GM12878 (cell line): ENCODE measurements at regions not wholly inside any gene's neighbourhood (a gene's known extent, or its start where the extent isn't known, plus 50 kb on each side); places are given as distances from the start of the nearest gene placed in this dataset.

Source experiments
- ATAC-seq: fragments of 200-7000 bp; cut with Tn5 transposase; 3 replicates; pipeline ENCODE4 v1.9.1; 2020; ENCODE audit warnings: mild to moderate bottlenecking, moderate library complexity
- BruUV-seq: library from RNA; stranded (reverse); fragments of 400-500 nt; replicated peaks from 2 replicates; lab custom pipeline; 2021; lab: Mats Ljungman, UMichigan
- CTCF ChIA-PET: fragments of 300-600 bp; sonication (Branson Sonifier 250); formaldehyde crosslinking; extraction: SDS; loops from one replicate; lab custom pipeline; 2021; ENCODE audit warnings: inconsistent platforms; lab: Yijun Ruan, JAX
- POLR2A ChIA-PET: fragments of 350-600 bp; formaldehyde crosslinking; extraction: SDS; loops from one replicate; lab custom pipeline; 2021; ENCODE audit warnings: inconsistent platforms; lab: Charles Lee
- RAD21 ChIA-PET: fragments of 300-600 bp; sonication (Branson Sonifier 250); formaldehyde crosslinking; loops from one replicate; lab custom pipeline; 2023; ENCODE audit warnings: antibody characterized with exemption; ENCODE audit not compliant: unreplicated experiment; lab: Charles Lee
- SMC1A ChIA-PET: fragments of 300-600 bp; sonication (Branson Sonifier 250); formaldehyde crosslinking; loops from one replicate; lab custom pipeline; 2023; ENCODE audit not compliant: unreplicated experiment, uncharacterized antibody; lab: Charles Lee
- DNase-seq: peaks from one replicate; pipeline ENCODE4 v3.0.0-alpha.2; 2011; ENCODE audit warnings: low read depth, low spot score
- FAIRE-seq: peaks from 3 replicates; lab custom pipeline; 2011; peaks lifted over from hg19 to GRCh38; lab: Jason Lieb, UNC
- H2AFZ ChIP-seq: 2 replicates; pipeline ENCODE4 v1.6.0; 2011; ENCODE audit warnings: low read depth, low read length, control low read depth; ENCODE audit not compliant: control insufficient read depth
- H3K27ac ChIP-seq: 2 replicates; pipeline ENCODE4 v1.5.1; 2011; ENCODE audit warnings: control low read depth; ENCODE audit not compliant: control insufficient read depth, insufficient read depth
- H3K27me3 ChIP-seq, 2 experiments: replicated peaks in 1 of 2; 2 replicates each; pipeline versions ENCODE4 v1.6.0 to v1.6.1; 2011; ENCODE audit warnings: low read length in 1 of 2; ENCODE audit not compliant: control insufficient read depth in 2 of 2, insufficient read depth in 2 of 2
- H3K36me3 ChIP-seq, 2 experiments: 2 replicates each; pipeline ENCODE4 v1.5.1; 2011; ENCODE audit warnings: low read length in 1 of 2; ENCODE audit not compliant: control insufficient read depth in 2 of 2, insufficient read depth in 2 of 2
- H3K4me1 ChIP-seq: 2 replicates; pipeline ENCODE4 v1.6.1; 2011; ENCODE audit warnings: mild to moderate bottlenecking, low read length, moderate library complexity, mixed read lengths; ENCODE audit not compliant: control insufficient read depth, insufficient read depth
- H3K4me2 ChIP-seq: 2 replicates; pipeline ENCODE4 v1.6.0; 2011; ENCODE audit warnings: control low read depth; ENCODE audit not compliant: control insufficient read depth, insufficient read depth
- H3K4me3 ChIP-seq: fragments of 200-600 bp; sonication (generic); 2 replicates; pipeline ENCODE4 v1.5.1; 2016
- H3K79me2 ChIP-seq: 2 replicates; pipeline ENCODE4 v1.6.0; 2011; ENCODE audit warnings: low read length; ENCODE audit not compliant: control insufficient read depth, insufficient read depth
- H3K9ac ChIP-seq: 2 replicates; pipeline ENCODE4 v1.8.0; 2011; ENCODE audit warnings: low read length, control low read depth, mixed read lengths; ENCODE audit not compliant: control insufficient read depth, insufficient read depth
- H3K9me3 ChIP-seq: replicated peaks from 3 replicates; pipeline ENCODE4 v1.5.1; 2011; ENCODE audit warnings: mild to moderate bottlenecking, low read length; ENCODE audit not compliant: control insufficient read depth, insufficient read depth
- H4K20me1 ChIP-seq: 2 replicates; pipeline ENCODE4 v1.6.0; 2011; ENCODE audit not compliant: control insufficient read depth, insufficient read depth
- BHLHE40 ChIP-seq, 2 experiments: fragments of 450-650 bp in 1 of 2; IDR thresholded peaks; 2 replicates each; pipeline ENCODE4 v1.6.1; 2011 to 2017; ENCODE audit warnings: low read depth in 2 of 2, borderline replicate concordance in 1 of 2, improper control_type of control experiment in 1 of 2, low read length in 1 of 2, mild to moderate bottlenecking in 1 of 2
- EZH2 ChIP-seq: IDR thresholded peaks from 2 replicates; pipeline ENCODE4 v1.6.1; 2012; ENCODE audit warnings: low read depth, mild to moderate bottlenecking, control low read depth, inconsistent platforms, low read length, borderline replicate concordance; ENCODE audit not compliant: control insufficient read depth
- HDAC6 ChIP-seq: fragments of 200-600 bp; sonication (generic); IDR thresholded peaks from one replicate; pipeline ENCODE4 v1.8.0; 2017; ENCODE audit warnings: antibody characterized with exemption; ENCODE audit not compliant: unreplicated experiment
- KDM1A ChIP-seq: fragments of 200-600 bp; sonication (generic); IDR thresholded peaks from 2 replicates; pipeline ENCODE4 v1.6.1; 2016; ENCODE audit warnings: borderline replicate concordance
- LARP7 ChIP-seq: fragments of 450-650 bp; IDR thresholded peaks from 2 replicates; pipeline ENCODE4 v1.6.1; 2017; ENCODE audit warnings: mild to moderate bottlenecking
- PKNOX1 ChIP-seq: fragments of 450-650 bp; IDR thresholded peaks from 2 replicates; pipeline ENCODE4 v1.6.1; 2016; ENCODE audit warnings: mild to moderate bottlenecking
- RFX5 ChIP-seq: IDR thresholded peaks from 2 replicates; pipeline ENCODE4 v1.6.1; 2011; ENCODE audit warnings: low read depth, low read length, improper control_type of control experiment
- TAF1 ChIP-seq: IDR thresholded peaks from 2 replicates; pipeline ENCODE4 v1.6.1; 2011; ENCODE audit warnings: mild to moderate bottlenecking, low read depth, low read length, borderline replicate concordance
- TCF12 ChIP-seq: IDR thresholded peaks from 2 replicates; pipeline ENCODE4 v1.6.1; 2011; ENCODE audit warnings: low read depth, mild to moderate bottlenecking, low read length
- YY1 ChIP-seq: IDR thresholded peaks from 2 replicates; pipeline ENCODE4 v1.6.1; 2011; ENCODE audit warnings: low read depth, mild to moderate bottlenecking, low read length
- ZNF24 ChIP-seq: fragments of 450-650 bp; IDR thresholded peaks from 2 replicates; pipeline ENCODE4 v1.6.1; 2017; ENCODE audit warnings: antibody characterized with exemption, mild to moderate bottlenecking
- WGBS: methylation state at CpG from one replicate; pipeline ENCODE4 v1.1.6; 2016; ENCODE audit warnings: low lambda C conversion rate; ENCODE audit not compliant: insufficient replicate concordance, insufficient coverage; ENCODE audit errors: missing lambda C conversion rate; 5-methylcytosine and 5-hydroxymethylcytosine counted together
- in situ Hi-C: fragments of 300-500 bp; cut with MboI; formaldehyde crosslinking; loops from 9 replicates; pipeline ENCODE4 v1.14.3; 2018; ENCODE audit warnings: mixed read lengths
- intact Hi-C: fragments of 100-400 bp; cut with micrococcal nuclease; formaldehyde crosslinking; loops from one replicate; pipeline ENCODE4 v1.14.2; 2022; ENCODE audit not compliant: unreplicated experiment
- TF ChIP-seq, protein P1 (sequence below): fragments of 450-650 bp; formaldehyde crosslinking; IDR thresholded peaks from 2 replicates; pipeline ENCODE4 v1.4.0; 2020; ENCODE audit warnings: mild to moderate bottlenecking, moderate library complexity
- TF ChIP-seq, protein P2 (sequence below): fragments of 450-650 bp; IDR thresholded peaks from 2 replicates; pipeline ENCODE4 v1.6.1; 2016; ENCODE audit warnings: mild to moderate bottlenecking
- TF ChIP-seq, protein P3 (sequence below): fragments of 450-650 bp; formaldehyde crosslinking; IDR thresholded peaks from 2 replicates; pipeline ENCODE4 v1.5.0; 2022; ENCODE audit warnings: mild to moderate bottlenecking, missing genetic modification characterization

DNA sequence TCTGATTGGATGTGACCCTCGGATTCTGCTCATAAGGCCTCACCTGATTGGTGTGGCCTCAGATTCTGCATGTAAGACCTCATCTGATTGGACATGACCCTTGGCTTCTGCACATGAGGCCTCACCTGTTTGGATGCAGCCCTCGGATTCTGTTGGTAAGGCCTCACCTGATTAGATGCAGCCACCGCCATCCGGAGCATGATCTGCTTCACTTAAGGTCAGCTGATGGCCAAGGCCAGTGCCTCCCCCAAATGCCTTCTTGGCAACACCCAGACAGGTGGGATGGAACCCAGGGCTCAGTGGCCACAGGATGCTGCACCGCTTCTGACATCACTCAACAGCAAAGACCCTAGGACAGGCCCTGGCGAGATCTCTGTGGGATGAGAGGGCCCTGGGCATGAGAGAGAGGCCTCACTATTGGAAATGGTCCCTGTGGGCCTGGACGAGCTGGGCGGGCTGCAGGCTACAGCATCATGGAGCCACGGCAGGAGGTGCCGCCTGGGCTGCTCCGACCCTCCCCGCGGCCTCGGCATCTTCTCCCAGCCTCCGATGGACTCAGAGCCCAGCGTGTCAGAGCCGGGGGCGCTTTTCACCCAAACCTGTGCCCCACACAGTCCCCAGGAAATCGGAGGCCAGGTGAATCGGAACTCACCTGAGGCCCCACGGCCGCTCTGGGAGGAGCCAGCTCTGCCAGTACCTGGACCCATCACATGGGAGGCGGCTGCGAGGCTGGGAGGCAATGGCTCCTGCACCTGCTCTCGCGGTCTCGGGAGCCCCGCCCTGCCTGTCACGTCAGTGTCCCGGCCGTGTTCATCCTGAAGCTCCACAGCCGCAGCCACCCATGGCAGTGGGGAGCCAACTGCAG lies 60.9 kb upstream of the ZNF469 start:
- Histone ChIP-seq H3K36me3 (no peaks in the 10 kb centered on the region), H3K4me1 (no peaks in the 10 kb centered on the region), H3K9ac (no peak overlapping the region), H3K79me2 (no peaks in the 10 kb centered on the region), H3K27ac (no peak overlapping the region), H3K4me3 (no peak overlapping the region), H4K20me1 (no peaks in the 10 kb centered on the region), H2AFZ (no peak overlapping the region), H3K9me3 (no peaks in the 10 kb centered on the region; the same call in 2 of the 3 replicates), H3K4me2 (no peak overlapping the region), H3K27me3 (no peaks in the 10 kb centered on the region)
- POLR2A ChIA-PET = no interaction called here
- DNase-seq = no peak
- CTCF ChIA-PET = no interaction called here
- WGBS = 57% methylated on average over 32 of the region's 32 CpGs
- RAD21 ChIA-PET = no interaction called here
- FAIRE-seq = no peak
- SMC1A ChIA-PET = no interaction called here
- intact Hi-C loops (no loop called here), in situ Hi-C loops (no loop called here)
- ATAC-seq = no peak
- BruUV-seq = no TSS peak
- TF ChIP-seq, protein P1, sequence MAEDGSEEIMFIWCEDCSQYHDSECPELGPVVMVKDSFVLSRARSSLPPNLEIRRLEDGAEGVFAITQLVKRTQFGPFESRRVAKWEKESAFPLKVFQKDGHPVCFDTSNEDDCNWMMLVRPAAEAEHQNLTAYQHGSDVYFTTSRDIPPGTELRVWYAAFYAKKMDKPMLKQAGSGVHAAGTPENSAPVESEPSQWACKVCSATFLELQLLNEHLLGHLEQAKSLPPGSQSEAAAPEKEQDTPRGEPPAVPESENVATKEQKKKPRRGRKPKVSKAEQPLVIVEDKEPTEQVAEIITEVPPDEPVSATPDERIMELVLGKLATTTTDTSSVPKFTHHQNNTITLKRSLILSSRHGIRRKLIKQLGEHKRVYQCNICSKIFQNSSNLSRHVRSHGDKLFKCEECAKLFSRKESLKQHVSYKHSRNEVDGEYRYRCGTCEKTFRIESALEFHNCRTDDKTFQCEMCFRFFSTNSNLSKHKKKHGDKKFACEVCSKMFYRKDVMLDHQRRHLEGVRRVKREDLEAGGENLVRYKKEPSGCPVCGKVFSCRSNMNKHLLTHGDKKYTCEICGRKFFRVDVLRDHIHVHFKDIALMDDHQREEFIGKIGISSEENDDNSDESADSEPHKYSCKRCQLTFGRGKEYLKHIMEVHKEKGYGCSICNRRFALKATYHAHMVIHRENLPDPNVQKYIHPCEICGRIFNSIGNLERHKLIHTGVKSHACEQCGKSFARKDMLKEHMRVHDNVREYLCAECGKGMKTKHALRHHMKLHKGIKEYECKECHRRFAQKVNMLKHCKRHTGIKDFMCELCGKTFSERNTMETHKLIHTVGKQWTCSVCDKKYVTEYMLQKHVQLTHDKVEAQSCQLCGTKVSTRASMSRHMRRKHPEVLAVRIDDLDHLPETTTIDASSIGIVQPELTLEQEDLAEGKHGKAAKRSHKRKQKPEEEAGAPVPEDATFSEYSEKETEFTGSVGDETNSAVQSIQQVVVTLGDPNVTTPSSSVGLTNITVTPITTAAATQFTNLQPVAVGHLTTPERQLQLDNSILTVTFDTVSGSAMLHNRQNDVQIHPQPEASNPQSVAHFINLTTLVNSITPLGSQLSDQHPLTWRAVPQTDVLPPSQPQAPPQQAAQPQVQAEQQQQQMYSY (CRISPR knock-in tag) = no peak
- TF ChIP-seq EZH2 (no peak), TCF12 (no peak), BHLHE40 (IDR thresholded peaks at IDR 0.05; ENCODE audit: borderline replicate concordance in 1 of 2, low read depth in 2 of 2, low read length in 1 of 2) (no peak), PKNOX1 (no peak), LARP7 (no peak), KDM1A (no peak), RFX5 (no peak), YY1 (no peak), ZNF24 (no peak), HDAC6 (no peak), TAF1 (no peak)
- TF ChIP-seq, protein P2, sequence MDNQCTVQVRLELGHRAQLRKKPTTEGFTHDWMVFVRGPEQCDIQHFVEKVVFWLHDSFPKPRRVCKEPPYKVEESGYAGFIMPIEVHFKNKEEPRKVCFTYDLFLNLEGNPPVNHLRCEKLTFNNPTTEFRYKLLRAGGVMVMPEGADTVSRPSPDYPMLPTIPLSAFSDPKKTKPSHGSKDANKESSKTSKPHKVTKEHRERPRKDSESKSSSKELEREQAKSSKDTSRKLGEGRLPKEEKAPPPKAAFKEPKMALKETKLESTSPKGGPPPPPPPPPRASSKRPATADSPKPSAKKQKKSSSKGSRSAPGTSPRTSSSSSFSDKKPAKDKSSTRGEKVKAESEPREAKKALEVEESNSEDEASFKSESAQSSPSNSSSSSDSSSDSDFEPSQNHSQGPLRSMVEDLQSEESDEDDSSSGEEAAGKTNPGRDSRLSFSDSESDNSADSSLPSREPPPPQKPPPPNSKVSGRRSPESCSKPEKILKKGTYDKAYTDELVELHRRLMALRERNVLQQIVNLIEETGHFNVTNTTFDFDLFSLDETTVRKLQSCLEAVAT = no peak
- TF ChIP-seq, protein P3, sequence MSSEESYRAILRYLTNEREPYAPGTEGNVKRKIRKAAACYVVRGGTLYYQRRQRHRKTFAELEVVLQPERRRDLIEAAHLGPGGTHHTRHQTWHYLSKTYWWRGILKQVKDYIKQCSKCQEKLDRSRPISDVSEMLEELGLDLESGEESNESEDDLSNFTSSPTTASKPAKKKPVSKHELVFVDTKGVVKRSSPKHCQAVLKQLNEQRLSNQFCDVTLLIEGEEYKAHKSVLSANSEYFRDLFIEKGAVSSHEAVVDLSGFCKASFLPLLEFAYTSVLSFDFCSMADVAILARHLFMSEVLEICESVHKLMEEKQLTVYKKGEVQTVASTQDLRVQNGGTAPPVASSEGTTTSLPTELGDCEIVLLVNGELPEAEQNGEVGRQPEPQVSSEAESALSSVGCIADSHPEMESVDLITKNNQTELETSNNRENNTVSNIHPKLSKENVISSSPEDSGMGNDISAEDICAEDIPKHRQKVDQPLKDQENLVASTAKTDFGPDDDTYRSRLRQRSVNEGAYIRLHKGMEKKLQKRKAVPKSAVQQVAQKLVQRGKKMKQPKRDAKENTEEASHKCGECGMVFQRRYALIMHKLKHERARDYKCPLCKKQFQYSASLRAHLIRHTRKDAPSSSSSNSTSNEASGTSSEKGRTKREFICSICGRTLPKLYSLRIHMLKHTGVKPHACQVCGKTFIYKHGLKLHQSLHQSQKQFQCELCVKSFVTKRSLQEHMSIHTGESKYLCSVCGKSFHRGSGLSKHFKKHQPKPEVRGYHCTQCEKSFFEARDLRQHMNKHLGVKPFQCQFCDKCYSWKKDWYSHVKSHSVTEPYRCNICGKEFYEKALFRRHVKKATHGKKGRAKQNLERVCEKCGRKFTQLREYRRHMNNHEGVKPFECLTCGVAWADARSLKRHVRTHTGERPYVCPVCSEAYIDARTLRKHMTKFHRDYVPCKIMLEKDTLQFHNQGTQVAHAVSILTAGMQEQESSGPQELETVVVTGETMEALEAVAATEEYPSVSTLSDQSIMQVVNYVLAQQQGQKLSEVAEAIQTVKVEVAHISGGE (CRISPR knock-in tag) = no peak
